GM19328 (cell line): ENCODE measurements at regions not wholly inside any gene's neighbourhood (a gene's known extent, or its start where the extent isn't known, plus 50 kb on each side); places are given as distances from the start of the nearest gene placed in this dataset.
"Not testable (repeated sequence)": the region's sequence is repeated elsewhere in the genome, so short reads cannot be mapped to it uniquely, and the experiment has no call there.

Experiments
- ATAC-seq: cut with Tn5 transposase; IDR thresholded peaks from one replicate; pipeline ENCODE4 v1.9.1; 2021; ENCODE audit warnings: mild to moderate bottlenecking, moderate library complexity; ENCODE audit not compliant: unreplicated experiment

DNA sequence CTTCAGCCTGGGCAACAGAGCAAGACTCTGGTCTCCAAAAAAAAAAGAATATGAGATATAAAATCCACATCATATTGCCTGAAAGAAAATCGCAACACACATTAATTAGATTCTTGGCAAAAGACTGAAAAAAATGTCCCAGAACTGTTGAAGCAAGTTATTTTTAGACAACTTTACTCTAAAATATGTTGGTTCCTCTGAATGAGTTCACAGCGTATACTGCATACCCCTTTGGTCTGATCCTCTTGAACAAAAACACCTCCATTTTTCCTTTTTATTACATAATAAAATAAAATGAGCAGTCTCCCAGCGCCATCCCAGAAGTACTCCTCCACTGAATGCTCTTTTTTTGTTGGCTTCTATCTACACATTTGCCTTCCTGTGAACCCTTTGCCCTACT is 126.0 kb upstream of the TMEM170B start:
- ATAC-seq = no peak

DNA sequence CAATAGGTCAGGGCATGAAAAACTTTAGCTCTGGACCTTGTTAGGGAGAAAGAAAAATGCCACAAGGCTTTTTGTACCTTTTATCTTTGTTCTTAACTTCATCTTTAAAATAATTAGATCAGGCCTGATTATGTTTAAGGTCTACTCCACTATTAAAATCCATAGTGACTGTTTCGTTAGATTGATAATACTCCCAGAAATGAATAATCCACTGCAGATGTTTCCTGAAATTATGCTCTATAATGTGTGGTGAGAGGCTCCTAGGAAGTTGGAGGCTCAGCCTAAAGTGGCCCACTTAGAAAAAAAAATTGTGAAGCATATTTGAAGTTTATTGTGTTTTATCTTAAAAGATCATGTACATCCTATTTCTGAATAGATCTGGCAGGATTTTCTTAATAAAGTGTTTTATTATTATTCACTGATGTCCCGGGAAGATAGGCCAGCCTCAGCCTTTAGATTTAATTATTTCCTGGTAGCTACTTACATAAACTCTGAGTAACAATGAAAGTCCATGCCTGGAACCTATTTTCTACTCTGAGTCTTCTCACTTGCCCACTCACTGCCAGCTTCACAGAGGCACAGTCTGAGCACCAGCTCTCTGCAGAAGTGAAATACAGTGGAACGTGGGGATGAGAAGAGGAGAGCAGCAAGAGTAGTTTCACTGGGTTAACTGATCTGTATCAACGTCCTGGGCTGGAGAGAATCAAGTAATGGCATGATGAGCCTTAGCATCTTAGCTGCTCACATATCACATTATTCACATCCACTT is 126.8 kb upstream of the TMEM170B start:
- ATAC-seq = no peak

DNA sequence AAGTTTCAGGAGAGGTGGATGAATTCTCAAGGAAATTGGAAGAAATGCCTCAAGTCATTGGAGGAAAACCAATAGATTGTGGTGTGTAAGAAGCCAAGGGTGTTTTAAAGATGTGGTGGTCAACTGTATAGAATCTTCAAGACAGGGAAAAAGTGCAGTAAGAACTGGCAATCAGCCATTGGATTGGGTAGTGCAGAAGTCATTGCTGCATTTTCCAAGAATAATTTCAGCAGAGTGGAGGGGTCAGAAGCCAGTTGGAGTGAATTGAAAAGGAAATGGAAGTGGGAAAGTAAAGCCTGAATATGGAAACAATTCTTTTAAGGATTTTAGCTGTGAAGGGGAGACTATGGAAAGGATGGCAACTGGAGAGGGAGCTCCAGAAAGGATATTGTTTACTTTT is 128.2 kb upstream of the TMEM170B start:
- ATAC-seq = no peak

DNA sequence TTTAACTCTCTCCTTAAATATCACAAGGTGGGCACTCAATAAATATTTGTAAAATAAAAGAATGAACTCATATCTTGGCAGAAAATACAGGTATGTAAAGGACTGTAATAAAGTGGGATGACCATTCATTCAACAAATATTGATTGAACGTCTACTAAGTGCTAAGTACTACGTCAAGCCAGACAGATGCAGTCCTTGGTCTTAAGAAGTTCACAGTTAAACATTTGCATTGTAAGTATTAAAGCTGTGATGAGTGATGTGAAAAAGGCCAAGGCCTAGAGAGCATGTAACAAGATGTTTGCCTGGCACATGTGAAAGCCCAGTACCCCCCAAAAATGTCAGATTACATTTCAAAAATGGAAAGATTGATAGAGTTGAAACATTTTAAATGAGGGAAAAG is 130.1 kb upstream of the TMEM170B start:
- ATAC-seq = no peak

DNA sequence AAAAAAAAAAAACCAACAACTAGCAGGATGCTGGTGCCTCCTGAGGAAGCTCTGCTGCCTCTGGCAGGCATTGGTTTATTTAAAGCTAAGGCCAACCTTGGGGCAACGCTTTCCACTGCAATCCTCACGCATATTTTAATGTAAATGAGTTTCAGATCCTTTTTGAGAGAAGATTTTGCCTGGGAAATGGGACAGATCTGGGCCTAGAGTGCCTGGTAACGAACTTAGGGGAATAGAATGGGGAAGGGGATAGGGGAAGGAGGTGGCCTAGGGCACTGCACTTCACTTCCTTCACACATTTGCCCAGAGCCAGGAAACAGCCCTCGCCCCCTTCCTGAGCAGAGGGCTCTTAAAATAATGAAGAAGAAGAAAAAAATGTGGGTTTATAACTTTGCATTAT is 132.7 kb upstream of the TMEM170B start:
- no peak for ATAC-seq

DNA sequence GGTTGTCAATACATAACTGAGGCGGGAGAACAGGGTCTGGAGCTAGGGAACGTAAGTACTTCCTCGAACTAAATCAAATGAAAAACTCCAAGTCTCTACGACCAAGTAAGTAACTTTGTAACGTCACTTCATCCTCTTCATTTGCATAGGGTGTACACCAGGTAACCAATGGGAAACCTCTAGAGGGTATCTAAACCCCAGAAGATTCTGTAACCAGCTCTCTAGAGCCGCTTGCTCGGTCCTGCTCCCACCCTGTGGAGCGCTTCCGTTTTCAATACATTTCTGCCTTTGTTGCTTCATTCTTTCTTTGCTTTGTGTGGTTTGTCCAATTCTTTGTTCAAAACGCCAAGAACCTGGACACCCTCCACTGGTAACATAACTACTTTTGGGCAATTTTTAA is 133.5 kb upstream of the TMEM170B start:
- ATAC-seq = peak; percentile 72

DNA sequence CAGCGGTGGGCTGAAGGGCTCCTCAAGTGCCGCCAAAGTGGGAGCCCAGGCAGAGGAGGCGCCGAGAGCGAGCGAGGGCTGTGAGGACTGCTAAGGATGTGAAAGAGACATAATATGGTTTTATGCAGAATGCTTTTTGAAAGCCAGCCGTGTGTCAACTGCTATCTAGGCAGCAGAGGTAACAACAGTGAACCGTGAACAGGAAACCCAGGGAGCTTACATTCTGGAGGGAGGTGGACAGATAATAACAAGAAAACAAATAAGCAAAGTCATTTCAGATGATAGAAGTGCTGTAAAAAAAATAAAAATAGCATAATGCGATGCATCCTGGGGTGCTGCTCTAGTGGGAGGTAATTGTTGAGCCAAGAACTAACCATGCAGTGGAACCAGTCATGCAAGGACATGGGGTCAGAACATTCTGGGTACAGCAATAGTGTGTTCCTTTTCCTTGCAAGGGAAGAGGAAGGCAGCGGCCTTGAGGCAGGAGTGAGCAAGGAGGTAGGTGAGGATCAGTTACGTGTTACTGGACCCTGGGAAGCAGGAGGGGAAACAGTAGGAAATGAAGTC is 134.4 kb upstream of the TMEM170B start:
- no peak for ATAC-seq

DNA sequence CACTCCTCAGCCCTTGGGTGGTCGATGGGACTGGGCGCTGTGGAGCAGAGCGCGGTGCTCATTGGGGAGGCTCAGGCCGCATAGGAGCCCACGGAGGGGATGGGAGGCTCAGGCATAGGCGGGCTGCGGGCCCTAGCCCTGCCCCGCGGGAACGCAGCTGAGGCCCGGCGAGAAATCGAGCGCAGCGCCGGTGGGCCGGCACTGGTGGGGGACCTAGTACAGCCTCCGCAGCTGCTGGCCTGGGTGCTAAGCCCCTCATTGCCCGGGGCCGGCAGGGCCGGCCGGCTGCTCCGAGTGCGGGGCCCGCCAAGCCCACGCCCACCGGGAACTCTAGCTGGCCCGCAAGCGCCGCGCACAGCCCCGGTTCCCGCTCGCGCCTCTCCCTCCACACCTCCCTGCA is 135.0 kb upstream of the TMEM170B start:
- not testable (repeated sequence) for ATAC-seq

DNA sequence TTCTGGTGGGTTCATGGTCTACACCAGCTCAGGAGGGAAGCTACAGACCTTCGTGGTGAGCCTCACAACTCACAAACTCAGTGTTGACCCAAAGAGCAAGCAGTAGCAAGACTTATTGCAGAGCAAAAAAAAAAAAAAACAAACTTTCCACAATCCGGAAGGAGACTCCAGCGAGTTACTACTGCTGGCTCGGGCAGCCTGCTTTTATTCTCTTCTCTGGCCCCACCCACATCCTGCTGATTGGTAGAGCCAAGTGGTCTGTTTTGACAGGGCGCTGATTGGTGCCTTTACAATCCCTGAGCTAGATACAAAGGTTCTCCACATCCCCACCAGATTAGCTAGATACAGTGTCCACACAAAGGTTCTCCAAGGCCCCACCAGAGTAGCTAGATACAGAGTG is 135.6 kb upstream of the TMEM170B start:
- ATAC-seq = not testable (repeated sequence)

DNA sequence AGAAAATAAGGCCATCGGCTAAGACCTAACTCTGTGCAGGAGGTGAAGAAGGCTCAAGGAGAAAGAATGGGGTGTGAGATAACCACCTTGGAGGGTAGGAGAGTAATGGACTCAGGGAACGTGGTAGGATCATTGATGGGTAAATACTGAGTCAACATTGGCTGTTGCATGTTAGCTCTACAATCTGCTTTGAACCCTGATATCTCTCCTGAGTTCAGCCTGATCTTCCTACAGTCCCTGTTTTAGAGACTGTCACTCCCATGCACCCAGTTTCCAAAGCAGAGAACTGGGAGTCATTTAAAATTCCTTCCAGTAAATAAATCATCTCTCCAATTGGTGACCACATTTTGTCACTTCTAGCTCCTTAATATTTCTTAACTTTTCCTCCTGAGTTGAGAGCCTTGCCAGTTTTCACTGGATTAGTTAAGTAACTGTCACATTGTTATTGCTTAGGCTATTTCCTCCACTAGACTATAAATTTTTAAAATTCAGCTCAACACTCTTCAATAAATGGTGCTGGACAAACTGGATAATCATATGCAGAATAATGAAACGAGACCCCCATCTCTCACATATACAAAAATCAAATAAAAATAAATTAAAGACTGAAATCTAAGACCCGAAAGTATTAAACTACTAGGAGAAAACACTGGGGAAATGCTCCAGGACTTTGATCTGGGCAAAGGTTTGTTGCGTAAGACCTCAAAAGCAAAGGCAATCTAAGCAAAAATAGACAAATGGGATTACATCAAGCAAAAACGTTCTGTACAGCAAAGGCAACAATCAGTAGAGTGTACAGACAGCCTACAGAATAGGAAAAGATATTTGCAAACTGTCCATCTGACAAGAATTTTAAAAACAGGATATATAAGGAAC is 138.9 kb upstream of the TMEM170B start:
- ATAC-seq = no peak

DNA sequence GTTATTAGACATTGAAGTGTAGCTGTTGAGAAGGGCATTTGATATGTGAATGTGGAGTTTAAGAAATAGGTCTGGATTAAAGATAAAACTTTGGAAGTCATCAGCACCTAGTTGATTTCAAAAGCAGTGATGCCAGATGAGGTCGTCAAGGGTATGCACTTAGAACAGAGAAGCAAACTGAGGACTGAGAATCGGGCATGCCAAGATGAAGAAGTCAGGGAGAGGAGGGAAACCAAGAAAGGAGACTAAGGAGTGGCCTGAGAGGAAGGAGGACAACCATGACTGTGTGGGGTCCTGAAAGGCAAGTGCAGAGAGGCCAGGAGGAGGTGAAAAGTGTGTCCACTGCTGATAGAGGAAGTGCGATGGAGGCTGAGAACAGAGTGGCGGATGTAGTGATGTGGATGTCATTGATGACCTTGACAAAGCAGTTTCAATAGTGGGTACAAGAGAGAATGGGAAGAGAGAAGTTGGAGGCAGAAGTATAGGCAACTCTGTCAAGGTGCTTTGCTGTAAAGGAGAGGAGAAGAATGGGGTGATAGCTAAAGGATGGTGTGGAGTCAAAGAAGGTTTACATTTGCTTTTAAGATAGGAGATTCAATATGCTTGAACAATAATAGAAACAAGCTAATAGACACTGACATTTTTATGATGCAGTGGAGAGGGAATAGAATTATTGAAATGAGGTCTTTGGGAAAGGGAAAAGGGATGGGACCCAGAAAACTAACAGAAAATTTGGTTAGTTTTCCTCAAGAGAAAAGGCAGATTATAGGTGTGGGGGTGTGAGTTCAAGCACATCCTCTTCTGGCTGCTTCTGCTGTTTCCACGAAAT is 139.7 kb upstream of the TMEM170B start:
- ATAC-seq = no peak

DNA sequence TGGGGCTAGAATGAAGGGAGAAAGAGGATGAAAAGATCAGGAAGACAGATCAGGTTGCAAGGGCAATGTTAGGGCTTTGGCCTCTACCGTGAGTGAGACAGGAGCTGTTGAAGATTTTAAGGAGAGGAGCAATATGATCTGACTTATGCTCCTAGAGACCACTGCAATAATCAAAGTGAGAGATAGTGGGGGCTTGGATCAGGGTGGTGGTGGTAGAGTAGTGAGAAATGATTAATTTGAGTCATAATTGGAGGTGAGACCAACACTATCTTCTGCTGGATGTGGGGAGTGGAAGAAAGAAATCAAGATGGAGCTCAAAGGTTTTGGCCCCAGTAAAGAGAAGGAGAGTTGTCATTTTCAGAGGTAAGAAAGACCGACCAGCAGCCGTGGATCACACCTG is 140.7 kb upstream of the TMEM170B start:
- no peak for ATAC-seq

DNA sequence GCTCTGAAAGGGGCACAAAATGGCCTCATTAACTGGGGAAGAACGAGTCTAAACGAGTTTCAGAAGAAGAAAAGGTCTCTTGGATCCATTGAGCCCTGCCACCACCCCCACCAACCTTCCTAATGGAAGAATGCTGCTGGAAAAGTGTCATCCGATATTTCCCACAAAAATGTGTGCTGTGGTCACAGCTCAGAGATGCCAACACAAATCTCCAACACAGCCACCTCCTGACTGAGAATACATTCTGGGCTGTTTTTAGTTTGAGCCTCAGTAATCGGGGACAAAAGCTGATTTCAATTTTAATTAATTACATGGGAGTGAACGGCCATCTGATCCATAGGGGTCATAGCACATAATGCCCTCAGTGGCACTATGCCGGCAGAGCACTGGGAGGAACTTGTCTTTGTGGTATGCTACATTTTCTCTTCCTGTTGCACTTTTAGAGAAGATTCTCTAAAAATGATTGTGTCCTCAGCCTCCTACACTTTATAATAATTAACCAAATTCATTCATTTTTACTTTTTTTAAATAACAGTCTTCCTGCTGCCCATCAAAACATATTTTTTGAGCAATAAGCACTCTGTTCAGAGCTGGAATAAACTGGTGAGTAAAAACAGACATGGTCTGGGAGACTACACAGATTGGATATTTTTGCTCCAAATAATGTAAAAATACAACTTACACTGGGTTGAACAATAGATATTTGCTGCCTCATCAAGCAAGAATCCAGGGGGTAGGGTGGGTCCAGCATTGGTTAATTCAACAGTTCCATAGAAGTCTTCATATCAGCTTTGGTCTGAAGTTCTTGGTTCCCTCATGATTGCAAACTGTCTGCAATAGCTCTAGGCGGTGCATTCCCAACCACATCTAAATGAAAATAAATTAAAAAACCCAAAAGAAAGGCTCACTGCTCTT is 143.6 kb upstream of the TMEM170B start:
- no peak for ATAC-seq

DNA sequence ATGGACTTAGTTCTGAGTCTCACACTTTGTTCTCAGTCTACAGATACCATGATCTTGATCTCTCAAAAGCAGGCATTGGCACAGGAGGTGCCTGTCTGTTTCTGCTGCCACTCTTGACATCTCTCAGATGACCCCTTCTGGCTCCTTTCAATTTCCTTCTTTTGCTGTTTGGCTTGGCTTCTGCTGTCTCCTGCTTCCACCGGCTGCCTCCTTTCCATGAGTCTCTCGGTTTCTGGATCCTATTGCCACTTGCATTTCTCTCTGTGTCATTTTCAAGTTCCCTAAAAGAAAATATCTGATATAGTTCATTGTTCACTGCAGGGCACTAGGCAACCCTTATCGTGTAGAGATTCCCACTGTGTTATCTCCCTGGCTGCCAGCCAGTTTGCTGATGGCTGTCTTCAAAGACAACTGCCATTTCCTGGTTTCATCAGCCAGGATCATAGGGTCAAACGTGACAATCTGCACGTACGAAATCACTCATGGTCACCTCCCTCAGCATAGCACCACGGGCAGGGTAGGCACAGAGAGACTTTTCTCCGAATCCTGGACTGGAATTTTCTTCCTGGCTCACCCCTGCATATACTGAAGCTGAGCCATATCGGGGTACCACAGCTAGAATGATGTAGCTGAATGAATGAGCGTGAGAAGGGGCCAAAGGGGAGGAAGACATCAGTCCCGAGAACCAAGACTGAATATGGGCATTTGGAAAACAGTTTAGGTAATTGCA is 144.6 kb upstream of the TMEM170B start:
- ATAC-seq = no peak

DNA sequence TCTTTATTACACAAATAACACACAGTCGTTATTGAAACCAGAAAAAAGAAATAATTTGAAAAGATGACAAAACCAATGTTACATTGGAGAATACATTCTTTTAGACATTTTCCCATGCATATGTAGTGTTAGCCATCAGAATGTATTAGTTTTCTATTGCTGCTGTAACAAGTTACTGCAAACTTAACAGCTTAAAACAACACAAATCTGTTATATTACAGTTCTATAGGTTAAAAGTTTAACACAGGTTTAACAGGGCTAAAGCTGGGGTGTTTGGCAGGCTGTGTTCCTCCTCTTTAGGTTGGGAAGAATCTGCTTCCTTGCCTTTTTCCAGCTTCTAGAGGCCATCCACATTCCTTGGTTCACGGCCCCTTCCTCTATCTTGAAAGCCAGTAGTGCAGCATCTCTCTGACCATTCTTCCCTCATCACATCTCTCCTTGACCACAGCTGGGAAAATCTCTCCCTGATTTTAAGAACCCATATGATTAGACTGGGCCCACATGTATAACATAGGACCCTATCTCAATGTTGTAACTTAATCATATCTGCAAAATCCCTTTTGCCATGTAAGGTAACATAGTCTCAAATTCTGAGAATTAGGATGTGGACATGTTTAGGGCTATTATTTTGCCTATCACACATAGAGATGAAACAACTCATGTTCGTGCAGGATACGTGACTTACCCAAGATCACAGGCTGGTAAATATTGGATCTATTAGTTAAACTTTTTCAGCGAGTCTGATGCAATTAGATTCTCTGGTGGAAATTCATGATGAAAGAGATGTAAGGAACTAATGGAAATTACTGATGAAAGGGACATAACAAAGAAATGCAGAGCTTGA is 145.4 kb upstream of the TMEM170B start:
- ATAC-seq = no peak

DNA sequence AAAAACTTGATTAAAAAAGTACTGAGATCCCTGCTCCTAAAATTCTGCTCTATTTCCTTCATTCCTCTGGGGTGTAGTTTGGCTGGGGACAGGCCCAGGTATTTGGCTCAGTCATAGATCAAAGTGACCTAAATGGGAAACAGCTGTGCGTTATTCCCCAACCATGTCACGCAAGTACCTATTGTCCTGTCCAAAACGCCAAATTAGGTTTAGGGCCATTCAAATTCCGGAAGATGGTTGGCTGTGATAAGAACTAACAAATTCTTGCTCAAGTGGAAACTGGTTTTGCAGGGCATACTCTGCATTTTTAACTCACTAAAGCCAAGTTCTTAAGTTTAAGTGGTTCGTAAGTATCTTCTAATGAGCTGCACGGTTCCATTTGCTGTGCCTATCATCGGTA is 147.6 kb upstream of the TMEM170B start:
- ATAC-seq = no peak

DNA sequence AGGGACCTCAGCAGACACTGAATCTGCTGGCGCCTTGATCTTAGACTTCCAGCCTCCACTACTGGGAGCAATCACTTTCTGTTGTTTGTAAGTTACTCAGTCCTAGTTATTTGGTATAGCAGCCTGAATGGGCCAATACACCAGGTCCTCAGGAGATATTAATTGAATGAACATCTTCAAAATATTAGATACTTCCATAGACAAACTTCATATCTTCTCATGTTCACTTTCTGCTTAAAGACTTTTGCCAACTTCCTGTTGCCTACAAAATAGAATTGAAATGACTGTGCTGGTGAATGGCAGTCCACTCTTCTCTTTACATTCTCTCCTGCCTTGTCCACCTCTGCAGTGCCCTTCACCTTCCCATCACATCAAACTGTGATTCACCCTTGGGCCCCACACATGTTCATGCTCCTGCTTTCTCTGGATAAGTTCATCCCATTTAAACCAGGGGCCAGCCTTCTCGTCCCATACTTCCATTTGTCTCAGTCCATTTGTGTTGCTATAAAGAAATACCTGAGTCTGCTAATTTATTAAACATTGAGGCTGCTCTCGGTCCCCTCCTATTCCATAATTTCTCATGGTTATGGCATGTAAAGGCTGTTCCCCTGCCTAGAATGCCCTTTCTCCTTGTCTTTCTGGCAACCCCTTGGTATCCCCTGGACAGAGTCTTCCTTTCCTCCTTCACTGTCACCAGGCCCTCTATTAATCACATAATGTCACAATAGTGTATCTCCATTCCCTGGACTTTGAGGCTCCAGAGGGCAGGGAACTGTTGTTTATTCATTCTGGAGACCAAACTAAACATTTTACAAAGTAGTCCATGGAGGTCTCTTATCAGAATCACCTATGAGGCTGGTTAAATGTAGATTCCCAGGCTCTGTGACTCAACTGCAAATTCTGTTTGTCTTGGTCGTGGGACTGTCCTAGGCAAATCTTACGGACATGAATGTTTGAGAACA is 148.3 kb upstream of the TMEM170B start:
- no peak for ATAC-seq
